ENCODE measurements at regions not wholly inside any gene's neighbourhood (a gene's known extent, or its start where the extent isn't known, plus 50 kb on each side); places are given as distances from the start of the nearest gene placed in this dataset.

DNA sequence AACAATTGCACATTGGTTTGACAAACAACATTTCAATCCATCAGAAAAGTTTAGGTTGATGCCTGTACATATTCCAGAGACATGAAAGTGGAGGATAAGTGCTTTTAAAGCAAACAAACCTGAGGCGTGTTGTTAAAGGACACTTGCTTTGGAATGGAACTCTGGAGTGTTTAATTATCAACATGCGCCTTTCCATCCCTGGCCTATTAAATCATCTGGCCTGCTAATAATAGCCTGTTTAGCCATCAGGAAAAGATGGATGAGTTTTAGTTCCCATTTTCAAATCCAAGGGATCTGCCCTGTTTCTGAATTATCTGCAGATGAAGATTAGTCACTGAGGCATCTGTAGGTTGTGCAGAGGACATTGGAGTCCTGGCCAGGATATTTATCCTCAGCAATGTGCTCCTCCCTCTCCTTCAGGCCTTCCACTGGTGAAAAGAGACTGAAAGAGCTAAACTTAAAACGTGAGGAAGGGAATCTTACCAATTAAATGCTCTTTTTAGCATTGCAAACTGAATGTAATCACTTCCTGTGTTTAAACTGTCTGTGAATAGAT lies 388.9 kb downstream of the PPARGC1A start:
- TF ChIP-seq CTCF (IDR thresholded peaks at IDR 0.05), result no peak
- no peak for TF ChIP-seq EP300 (IDR thresholded peaks at IDR 0.05)
- TF ChIP-seq POLR2A (IDR thresholded peaks at IDR 0.05), result no peak
- TF ChIP-seq POLR2AphosphoS5 (IDR thresholded peaks at IDR 0.05), result no peak
- intact Hi-C loops (cut with DNase I), result no loop called here
- no peaks in the 10 kb centered on the region for H3K27me3 ChIP-seq

DNA sequence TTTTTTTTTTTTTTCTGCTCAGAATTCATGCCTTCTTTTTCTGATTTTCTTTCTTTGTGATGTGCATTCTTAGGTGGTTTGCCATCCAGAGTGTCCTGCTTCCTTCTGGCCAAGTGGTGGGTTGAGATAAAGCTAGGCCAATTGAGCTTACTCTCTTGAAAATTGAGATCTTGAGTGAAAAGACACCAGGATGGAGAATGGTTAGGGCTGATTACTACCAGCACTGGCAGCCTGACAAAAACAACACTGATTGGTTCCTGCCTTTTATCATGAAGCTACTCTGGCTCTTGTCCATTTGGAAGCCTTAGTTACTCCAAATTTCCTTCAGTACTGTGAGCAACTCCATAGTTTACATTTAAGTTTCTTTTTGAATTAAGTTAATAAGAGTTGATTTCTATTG lies 404.0 kb downstream of the PPARGC1A start:
- no peaks in the 10 kb centered on the region for H3K36me3 ChIP-seq
- no peak overlapping the region for H3K27ac ChIP-seq
- TF ChIP-seq POLR2AphosphoS5 (IDR thresholded peaks at IDR 0.05) (no peak), CTCF (IDR thresholded peaks at IDR 0.05) (no peak), EP300 (IDR thresholded peaks at IDR 0.05) (no peak), POLR2A (IDR thresholded peaks at IDR 0.05) (no peak)
- intact Hi-C loops (cut with DNase I), result no loop called here
- H3K9me3 ChIP-seq, result no peaks in the 10 kb centered on the region
- H3K4me1 ChIP-seq, result no peaks in the 10 kb centered on the region
- H3K27me3 ChIP-seq, result no peaks in the 10 kb centered on the region
- H3K4me3 ChIP-seq, result no peak overlapping the region
- no peak for DNase-seq

More for the DNA sequence above, 388.9 kb downstream of the PPARGC1A start:
- Histone ChIP-seq H3K27ac (no peak overlapping the region), H3K4me1 (peaks cover 0 to 6% (median 0%) of the 10 kb centered on the region in 4 donors), H3K36me3 (no peaks in the 10 kb centered on the region), H3K9me3 (no peaks in the 10 kb centered on the region), H3K4me3 (no peak overlapping the region)
- no peak for DNase-seq
- 59 to 67% methylated on average over 3 of the region's 3 CpGs for WGBS, 2 donors

DNA sequence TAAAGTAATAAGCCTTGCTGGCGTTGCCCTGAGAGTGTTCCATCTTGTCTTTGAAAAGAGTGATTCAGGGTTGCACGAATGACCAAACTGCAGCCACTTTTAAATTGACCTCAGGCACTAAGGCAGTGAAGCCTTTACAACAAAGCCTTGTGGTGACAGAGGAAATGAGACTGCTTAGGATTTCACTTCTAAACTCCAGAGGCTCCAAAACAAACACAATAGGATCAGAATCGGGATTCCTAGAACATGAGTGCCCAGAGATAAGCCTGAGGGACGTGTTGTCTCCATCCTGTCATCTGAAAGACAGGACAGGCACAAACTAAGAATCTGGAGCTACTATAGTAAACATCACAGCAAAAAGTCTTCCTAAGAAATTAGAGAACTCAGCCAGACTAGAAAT lies 405.2 kb downstream of the PPARGC1A start:
- intact Hi-C loops (cut with DNase I), result no loop called here
- no peaks in the 10 kb centered on the region for H3K27me3 ChIP-seq
- no peaks in the 10 kb centered on the region for H3K4me1 ChIP-seq
- DNase-seq, result no peak
- WGBS, 2 donors, result 32 to 36% methylated on average over 4 of the region's 4 CpGs
- H3K9me3 ChIP-seq, result no peaks in the 10 kb centered on the region
- H3K36me3 ChIP-seq, result no peaks in the 10 kb centered on the region
- no peak for TF ChIP-seq POLR2AphosphoS5 (IDR thresholded peaks at IDR 0.05)
- TF ChIP-seq EP300 (IDR thresholded peaks at IDR 0.05), result no peak
- TF ChIP-seq CTCF (IDR thresholded peaks at IDR 0.05), result no peak
- no peak for TF ChIP-seq POLR2A (IDR thresholded peaks at IDR 0.05)
- no peak overlapping the region for H3K27ac ChIP-seq
- no peak overlapping the region for H3K4me3 ChIP-seq

DNA sequence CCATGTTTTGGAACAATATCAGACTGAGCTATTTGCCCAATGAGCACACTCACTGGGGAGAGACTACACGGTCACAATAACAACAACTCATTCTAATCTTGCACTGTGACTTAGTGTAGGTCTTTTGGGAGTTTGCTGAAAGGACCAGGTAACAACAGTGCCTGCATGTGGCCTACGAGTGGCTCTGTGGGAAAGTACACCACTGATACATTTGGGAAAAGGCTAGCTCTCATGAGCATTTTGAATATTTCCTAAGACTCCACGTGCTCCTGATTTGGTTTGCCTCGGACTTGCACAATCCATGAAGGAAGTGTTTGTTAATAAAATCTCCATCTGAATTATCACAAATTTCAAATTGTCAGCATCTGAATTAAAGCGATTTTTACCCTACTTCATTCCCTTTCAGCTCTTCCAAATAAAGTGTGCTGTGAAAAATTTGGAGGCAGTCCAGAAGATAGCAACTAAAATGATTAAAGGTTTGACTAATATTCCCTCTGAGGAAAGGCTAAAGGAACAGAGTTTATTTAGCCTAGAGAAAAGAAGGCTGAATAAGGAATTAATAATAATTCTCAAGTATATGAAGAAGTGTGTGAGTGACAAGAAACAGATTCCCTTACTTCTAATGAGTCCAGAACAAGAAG lies 406.4 kb downstream of the PPARGC1A start:
- no peak for TF ChIP-seq POLR2A (IDR thresholded peaks at IDR 0.05)
- no peak for TF ChIP-seq CTCF (IDR thresholded peaks at IDR 0.05)
- no peak for TF ChIP-seq EP300 (IDR thresholded peaks at IDR 0.05)
- no peak for TF ChIP-seq POLR2AphosphoS5 (IDR thresholded peaks at IDR 0.05)
- Histone ChIP-seq H3K4me3 (no peak overlapping the region), H3K4me1 (no peaks in the 10 kb centered on the region), H3K27ac (peak overlapping the region in 1 of 4 donors; percentile 28), H3K9me3 (no peaks in the 10 kb centered on the region), H3K27me3 (no peaks in the 10 kb centered on the region), H3K36me3 (no peaks in the 10 kb centered on the region)
- WGBS, 2 donors, result 82 to 87% methylated on average over 5 of the region's 5 CpGs
- no peak for DNase-seq
- intact Hi-C loops (cut with DNase I), result no loop called here

- TF ChIP-seq EP300 (IDR thresholded peaks at IDR 0.05), result no peak
- TF ChIP-seq POLR2A (IDR thresholded peaks at IDR 0.05), result no peak
- no peak for TF ChIP-seq CTCF (IDR thresholded peaks at IDR 0.05)
- no peak for TF ChIP-seq POLR2AphosphoS5 (IDR thresholded peaks at IDR 0.05)
- H3K27ac ChIP-seq, result no peak overlapping the region
- DNase-seq, result no peak
- WGBS, 2 donors, result 93% methylated on average over 1 of the region's 1 CpG
- no peaks in the 10 kb centered on the region for H3K27me3 ChIP-seq
- H3K36me3 ChIP-seq, result no peaks in the 10 kb centered on the region
- H3K4me1 ChIP-seq, result no peaks in the 10 kb centered on the region
- intact Hi-C loops (cut with DNase I), result no loop called here
- H3K4me3 ChIP-seq, result no peak overlapping the region
- H3K9me3 ChIP-seq, result no peaks in the 10 kb centered on the region
Observed at GRCh38 chr4:23481566-23481965, 408.3 kb downstream of the PPARGC1A start.
